H9 (cell line): ENCODE measurements at regions not wholly inside any gene's neighbourhood (a gene's known extent, or its start where the extent isn't known, plus 50 kb on each side); places are given as distances from the start of the nearest gene placed in this dataset.

Source experiments
- DNase-seq: peaks from one replicate; pipeline ENCODE4 v3.0.0-alpha.2; 2017
- H2AFZ ChIP-seq: one replicate; pipeline ENCODE4 v1.6.1; 2013; ENCODE audit warnings: mild to moderate bottlenecking, low read length, control low read depth, moderate library complexity
- H2AK5ac ChIP-seq: 2 replicates; pipeline ENCODE4 v1.6.1; 2013; ENCODE audit warnings: low read length, control low read depth, mixed read lengths; ENCODE audit not compliant: insufficient read length
- H2BK120ac ChIP-seq: one replicate; pipeline ENCODE4 v1.6.1; 2013; ENCODE audit warnings: low read depth, mild to moderate bottlenecking, low read length, control low read depth, inconsistent platforms; ENCODE audit not compliant: poor library complexity, severe bottlenecking
- H2BK12ac ChIP-seq: 2 replicates; pipeline ENCODE4 v1.6.1; 2013; ENCODE audit warnings: low read length, control low read depth, mixed read lengths, low read depth; ENCODE audit not compliant: insufficient read length
- H2BK15ac ChIP-seq: 2 replicates; pipeline ENCODE4 v1.6.1; 2013; ENCODE audit warnings: low read depth, low read length, control low read depth
- H2BK20ac ChIP-seq: one replicate; pipeline ENCODE4 v1.6.1; 2013; ENCODE audit warnings: low read depth, mild to moderate bottlenecking, low read length, control low read depth, inconsistent platforms; ENCODE audit not compliant: poor library complexity, severe bottlenecking
- H2BK5ac ChIP-seq: 2 replicates; pipeline ENCODE4 v1.6.1; 2013; ENCODE audit warnings: low read length, control low read depth, mixed read lengths; ENCODE audit not compliant: insufficient read length
- H3K14ac ChIP-seq: 2 replicates; pipeline ENCODE4 v1.6.1; 2013; ENCODE audit warnings: low read length, control low read depth; ENCODE audit not compliant: insufficient read depth
- H3K18ac ChIP-seq: 2 replicates; pipeline ENCODE4 v1.6.1; 2013; ENCODE audit warnings: low read depth, mild to moderate bottlenecking, mixed read lengths, low read length, control low read depth; ENCODE audit not compliant: insufficient read length
- H3K23ac ChIP-seq: 2 replicates; pipeline ENCODE4 v1.6.1; 2013; ENCODE audit warnings: low read length, control low read depth, mixed read lengths, low read depth; ENCODE audit not compliant: insufficient read length
- H3K23me2 ChIP-seq: 2 replicates; pipeline ENCODE4 v1.6.1; 2013; ENCODE audit warnings: low read depth, mild to moderate bottlenecking, mixed read lengths, low read length, control low read depth; ENCODE audit not compliant: insufficient read length, poor library complexity, severe bottlenecking
- H3K27ac ChIP-seq: 2 replicates; pipeline ENCODE4 v1.5.1; 2013; ENCODE audit warnings: low read length, control low read depth, mixed read lengths, low read depth; ENCODE audit not compliant: insufficient read length
- H3K27me3 ChIP-seq: 2 replicates; pipeline ENCODE4 v1.6.1; 2013; ENCODE audit warnings: low read length, control low read depth, inconsistent platforms; ENCODE audit not compliant: insufficient read depth
- H3K4ac ChIP-seq: 2 replicates; pipeline ENCODE4 v1.6.1; 2013; ENCODE audit warnings: low read depth, mild to moderate bottlenecking, control low read depth, inconsistent platforms, low read length, moderate library complexity
- H3K4me1 ChIP-seq: 2 replicates; pipeline ENCODE4 v1.6.1; 2013; ENCODE audit warnings: low read length, control low read depth, inconsistent platforms; ENCODE audit not compliant: insufficient read depth
- H3K4me2 ChIP-seq: 2 replicates; pipeline ENCODE4 v1.6.1; 2013; ENCODE audit warnings: low read length, control low read depth, mixed read lengths; ENCODE audit not compliant: insufficient read length, insufficient read depth
- H3K56ac ChIP-seq: 2 replicates; pipeline ENCODE4 v1.6.1; 2013; ENCODE audit warnings: low read depth, mild to moderate bottlenecking, mixed read lengths, low read length, control low read depth; ENCODE audit not compliant: insufficient read length
- H3K79me1 ChIP-seq: 2 replicates; pipeline ENCODE4 v1.6.1; 2013; ENCODE audit warnings: low read depth, mild to moderate bottlenecking, moderate library complexity, low read length, control low read depth, inconsistent platforms; ENCODE audit not compliant: insufficient read depth, poor library complexity, severe bottlenecking
- H3K79me2 ChIP-seq: 2 replicates; pipeline ENCODE4 v1.6.1; 2013; ENCODE audit warnings: low read length, control low read depth, inconsistent platforms; ENCODE audit not compliant: insufficient read depth
- H3K9ac ChIP-seq: 2 replicates; pipeline ENCODE4 v1.6.1; 2013; ENCODE audit warnings: low read length, control low read depth, mixed read lengths; ENCODE audit not compliant: insufficient read length; ENCODE audit errors: extremely low read depth
- H3K9me3 ChIP-seq: one replicate; pipeline ENCODE4 v1.6.1; 2013; ENCODE audit warnings: low read depth, low read length, inconsistent platforms; ENCODE audit not compliant: control insufficient read depth
- H3T11ph ChIP-seq: one replicate; pipeline ENCODE4 v1.6.1; 2013; ENCODE audit warnings: mild to moderate bottlenecking, low read length, control low read depth, inconsistent platforms
- H4K20me1 ChIP-seq: one replicate; pipeline ENCODE4 v1.6.1; 2013; ENCODE audit not compliant: control insufficient read depth, insufficient read length, insufficient read depth
- H4K5ac ChIP-seq: 2 replicates; pipeline ENCODE4 v1.6.1; 2013; ENCODE audit warnings: low read depth, mild to moderate bottlenecking, mixed read lengths, low read length, control low read depth; ENCODE audit not compliant: insufficient read length
- H4K8ac ChIP-seq: replicated peaks from 2 replicates; pipeline ENCODE4 v1.6.1; 2013; ENCODE audit warnings: low read length, control low read depth, mixed read lengths, low read depth; ENCODE audit not compliant: insufficient read length
- H4K91ac ChIP-seq: 2 replicates; pipeline ENCODE4 v1.6.1; 2013; ENCODE audit warnings: low read depth, mild to moderate bottlenecking, moderate library complexity, mixed read lengths, low read length, control low read depth; ENCODE audit not compliant: insufficient read length
- H3K27ac Mint-ChIP-seq, 3 experiments: 2 replicates in 2 of 3; 3 replicates in 1 of 3; pipeline ENCODE4 v1.8.0; 2020 to 2021; ENCODE audit warnings: mixed read lengths in 3 of 3, mild to moderate bottlenecking in 1 of 3, moderate library complexity in 1 of 3
- H3K27me3 Mint-ChIP-seq: 2 replicates; pipeline ENCODE4 v1.8.0; 2021; ENCODE audit warnings: low read depth, mild to moderate bottlenecking, moderate library complexity, mixed read lengths
- H3K36me3 Mint-ChIP-seq, 3 experiments: 2 replicates in 2 of 3; 3 replicates in 1 of 3; pipeline ENCODE4 v1.8.0; 2020 to 2021; ENCODE audit warnings: low read depth in 3 of 3, mixed read lengths in 3 of 3; ENCODE audit not compliant: insufficient read depth in 1 of 3
- H3K4me1 Mint-ChIP-seq, 2 experiments: 2 replicates each; pipeline ENCODE4 v1.8.0; 2020; ENCODE audit warnings: mixed read lengths in 2 of 2
- H3K4me3 Mint-ChIP-seq, 2 experiments: 2 replicates in 1 of 2; 3 replicates in 1 of 2; pipeline ENCODE4 v1.8.0; 2020 to 2021; ENCODE audit warnings: mild to moderate bottlenecking in 2 of 2, mixed read lengths in 2 of 2, moderate library complexity in 1 of 2
- H3K9me3 Mint-ChIP-seq, 2 experiments: 2 replicates in 1 of 2; 3 replicates in 1 of 2; pipeline ENCODE4 v1.8.0; 2020; ENCODE audit warnings: mild to moderate bottlenecking in 2 of 2, mixed read lengths in 2 of 2, moderate library complexity in 1 of 2
- WGBS: extraction: QIAGEN DNeasy Blood & Tissue Kit; methylation state at CpG from one replicate; pipeline ENCODE4 v1.1.7; 2013; ENCODE audit warnings: missing lambda C conversion rate, low lambda C conversion rate, mixed read lengths; ENCODE audit not compliant: insufficient read length; ENCODE audit errors: extremely low coverage; 5-methylcytosine and 5-hydroxymethylcytosine counted together
- TF ChIP-seq, protein P1 (sequence below): fragments of 200-600 bp; sonication (generic); conservative IDR thresholded peaks from 3 replicates; pipeline ENCODE4 v1.8.0; 2021; ENCODE audit warnings: antibody characterized with exemption, mild to moderate bottlenecking

DNA sequence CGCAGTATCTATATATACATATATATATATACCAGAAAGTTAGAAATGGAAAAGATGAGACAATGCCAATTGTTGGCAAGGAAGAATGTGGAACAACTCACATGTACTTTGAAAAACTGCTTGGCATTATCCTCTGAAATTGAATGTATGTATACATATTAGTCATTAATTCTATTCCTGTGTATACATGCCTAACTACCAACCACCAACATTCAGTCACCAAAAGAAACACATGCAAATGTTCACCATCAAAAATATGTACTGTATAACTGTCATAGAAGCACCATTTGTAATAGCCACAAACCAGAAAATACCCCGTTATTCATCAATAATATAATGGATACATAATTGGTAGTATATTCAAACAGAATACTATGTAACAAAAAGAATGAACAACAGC, 330.2 kb upstream of the GRAMD2B start:
- Mint-ChIP-seq H3K27me3 (no peaks in the 10 kb centered on the region; the same call in 1 of the 2 replicates), H3K27ac (no peak overlapping the region), H3K36me3 (peaks cover 10 to 26% (median 13%) of the 10 kb centered on the region in 3 experiments), H3K9me3 (peaks cover 15 to 27% of the 10 kb centered on the region in 2 experiments), H3K4me1 (no peaks in the 10 kb centered on the region), H3K4me3 (no peak overlapping the region)
- H3K23me2 ChIP-seq = no peaks in the 10 kb centered on the region
- H2BK20ac ChIP-seq = no peak overlapping the region
- H3K23ac ChIP-seq = no peak overlapping the region
- H3K27me3 ChIP-seq = no peaks in the 10 kb centered on the region
- no peak overlapping the region for H3T11ph ChIP-seq
- H3K4me2 ChIP-seq = no peak overlapping the region
- H2AFZ ChIP-seq = no peak overlapping the region
- H4K5ac ChIP-seq = no peak overlapping the region
- no peak overlapping the region for H4K8ac ChIP-seq
- no peak overlapping the region for H3K14ac ChIP-seq
- H3K79me1 ChIP-seq = no peaks in the 10 kb centered on the region
- no CpG with 5 or more reads among the region's 2 CpGs for WGBS
- H3K27ac ChIP-seq = no peak overlapping the region
- H3K56ac ChIP-seq = no peak overlapping the region
- H2BK5ac ChIP-seq = no peak overlapping the region
- no peak overlapping the region for H2AK5ac ChIP-seq
- TF ChIP-seq, protein P1, sequence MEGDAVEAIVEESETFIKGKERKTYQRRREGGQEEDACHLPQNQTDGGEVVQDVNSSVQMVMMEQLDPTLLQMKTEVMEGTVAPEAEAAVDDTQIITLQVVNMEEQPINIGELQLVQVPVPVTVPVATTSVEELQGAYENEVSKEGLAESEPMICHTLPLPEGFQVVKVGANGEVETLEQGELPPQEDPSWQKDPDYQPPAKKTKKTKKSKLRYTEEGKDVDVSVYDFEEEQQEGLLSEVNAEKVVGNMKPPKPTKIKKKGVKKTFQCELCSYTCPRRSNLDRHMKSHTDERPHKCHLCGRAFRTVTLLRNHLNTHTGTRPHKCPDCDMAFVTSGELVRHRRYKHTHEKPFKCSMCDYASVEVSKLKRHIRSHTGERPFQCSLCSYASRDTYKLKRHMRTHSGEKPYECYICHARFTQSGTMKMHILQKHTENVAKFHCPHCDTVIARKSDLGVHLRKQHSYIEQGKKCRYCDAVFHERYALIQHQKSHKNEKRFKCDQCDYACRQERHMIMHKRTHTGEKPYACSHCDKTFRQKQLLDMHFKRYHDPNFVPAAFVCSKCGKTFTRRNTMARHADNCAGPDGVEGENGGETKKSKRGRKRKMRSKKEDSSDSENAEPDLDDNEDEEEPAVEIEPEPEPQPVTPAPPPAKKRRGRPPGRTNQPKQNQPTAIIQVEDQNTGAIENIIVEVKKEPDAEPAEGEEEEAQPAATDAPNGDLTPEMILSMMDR = no peak
- H3K9me3 ChIP-seq = no peaks in the 10 kb centered on the region
- H3K4ac ChIP-seq = no peak overlapping the region
- no peak overlapping the region for H2BK12ac ChIP-seq
- no peaks in the 10 kb centered on the region for H3K79me2 ChIP-seq
- no peak overlapping the region for H3K18ac ChIP-seq
- DNase-seq = no peak
- H4K20me1 ChIP-seq = no peaks in the 10 kb centered on the region
- no peak overlapping the region for H2BK120ac ChIP-seq
- no peak overlapping the region for H2BK15ac ChIP-seq
- no peak overlapping the region for H3K9ac ChIP-seq
- no peak overlapping the region for H4K91ac ChIP-seq
- H3K4me1 ChIP-seq = no peaks in the 10 kb centered on the region
